ENCODE measurements at regions not wholly inside any gene's neighbourhood (a gene's known extent, or its start where the extent isn't known, plus 50 kb on each side); places are given as distances from the start of the nearest gene placed in this dataset.

GRCh38 chr12:98408681-98409080, 106.7 kb upstream of the TMPO start:
- DNase-seq = no peak

DNA sequence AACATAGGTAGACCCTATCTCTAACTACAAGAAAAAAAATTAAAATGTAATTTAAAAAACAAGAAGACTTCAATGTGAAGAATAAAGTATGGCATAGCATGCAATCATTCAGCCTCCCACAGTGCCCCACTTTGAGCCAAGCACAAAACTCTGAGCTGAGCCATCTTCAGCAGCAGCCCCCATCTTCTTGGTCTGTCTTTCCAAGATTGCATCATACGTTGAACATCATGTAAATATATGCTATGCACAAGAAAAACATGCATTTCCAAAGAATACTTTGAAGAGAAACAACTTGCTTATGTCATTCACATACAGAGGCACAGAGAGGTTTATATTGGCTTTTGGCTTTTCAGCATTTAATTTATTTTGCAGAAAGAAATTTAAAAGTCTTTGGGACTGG, 105.8 kb upstream of the TMPO start:
- no peak for DNase-seq

GRCh38 chr12:98410356-98410755, 105.0 kb upstream of the TMPO start:
- no peak for DNase-seq

DNA sequence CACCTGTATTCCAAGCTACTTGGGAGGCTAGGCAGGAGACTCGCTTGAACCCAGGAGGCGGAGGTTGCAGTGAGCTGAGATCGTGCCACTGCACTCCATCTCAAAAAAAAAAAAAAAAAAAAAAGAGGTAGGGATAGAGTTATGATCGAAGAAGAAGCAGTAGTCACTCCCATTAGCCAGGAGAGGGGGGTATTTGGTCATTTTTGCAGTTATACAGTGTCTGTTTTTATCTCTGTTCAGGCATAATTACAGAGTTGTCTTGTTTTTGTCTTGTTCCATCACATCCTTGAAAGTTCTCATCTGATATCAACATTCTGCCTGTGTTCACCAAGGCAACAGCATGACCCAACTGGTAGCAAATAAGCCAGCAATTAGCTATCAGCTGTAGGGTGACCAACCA, 98.5 kb upstream of the TMPO start:
- DNase-seq = no peak

DNA sequence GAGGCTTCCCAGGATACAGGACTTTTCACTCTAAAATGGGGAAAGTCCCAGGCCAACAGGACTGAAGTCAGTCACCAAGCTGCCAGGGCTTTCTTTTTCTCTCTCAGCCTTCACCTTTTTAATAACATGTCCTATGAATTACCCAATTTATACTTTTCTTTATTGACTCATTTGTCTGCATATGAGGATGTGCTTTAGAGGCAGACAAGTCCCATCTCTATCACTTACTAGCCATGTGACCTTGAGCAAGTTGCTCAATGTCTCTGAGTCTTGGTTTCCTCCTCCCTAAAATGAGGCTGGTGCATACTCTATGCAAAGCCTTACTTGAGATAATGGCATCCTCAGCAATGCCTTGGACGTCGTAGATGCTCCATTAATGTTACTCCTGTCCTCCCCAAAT, 98.1 kb upstream of the TMPO start:
- no peak for DNase-seq

DNA sequence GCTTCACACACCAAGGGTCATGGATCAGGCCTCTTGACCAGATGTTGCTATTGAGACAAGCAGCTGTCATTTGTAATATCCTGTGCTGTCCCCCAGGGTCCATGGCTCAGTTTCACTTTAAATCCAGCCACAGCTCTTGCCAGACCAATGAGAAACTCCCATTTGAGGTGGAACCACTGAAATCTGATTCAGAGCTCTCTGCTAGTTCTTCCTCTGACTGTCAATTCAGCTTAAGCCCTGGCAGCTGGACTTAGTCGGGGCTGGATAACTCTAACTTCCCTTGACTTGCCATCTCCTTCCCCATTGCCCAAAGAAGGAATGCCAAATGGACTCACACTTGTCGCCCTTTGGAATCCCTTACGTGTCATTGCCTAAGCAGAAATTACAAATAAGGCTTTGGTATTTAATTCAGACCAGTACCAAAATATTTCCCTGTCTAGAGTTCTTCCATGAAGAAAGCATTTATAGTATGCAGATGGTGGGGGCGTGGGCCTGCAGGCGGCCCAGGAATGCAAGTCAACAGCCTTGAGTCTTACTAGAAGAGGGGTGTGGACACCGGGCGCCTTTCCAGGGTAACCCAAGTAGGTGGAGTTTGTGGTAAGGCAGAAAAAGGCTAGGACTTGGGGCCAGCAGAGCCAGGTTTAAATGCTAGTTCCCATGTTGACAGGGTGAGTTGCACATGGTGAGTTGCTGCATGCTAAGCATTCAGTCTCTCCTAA, 96.9 kb upstream of the TMPO start:
- DNase-seq = no peak

DNA sequence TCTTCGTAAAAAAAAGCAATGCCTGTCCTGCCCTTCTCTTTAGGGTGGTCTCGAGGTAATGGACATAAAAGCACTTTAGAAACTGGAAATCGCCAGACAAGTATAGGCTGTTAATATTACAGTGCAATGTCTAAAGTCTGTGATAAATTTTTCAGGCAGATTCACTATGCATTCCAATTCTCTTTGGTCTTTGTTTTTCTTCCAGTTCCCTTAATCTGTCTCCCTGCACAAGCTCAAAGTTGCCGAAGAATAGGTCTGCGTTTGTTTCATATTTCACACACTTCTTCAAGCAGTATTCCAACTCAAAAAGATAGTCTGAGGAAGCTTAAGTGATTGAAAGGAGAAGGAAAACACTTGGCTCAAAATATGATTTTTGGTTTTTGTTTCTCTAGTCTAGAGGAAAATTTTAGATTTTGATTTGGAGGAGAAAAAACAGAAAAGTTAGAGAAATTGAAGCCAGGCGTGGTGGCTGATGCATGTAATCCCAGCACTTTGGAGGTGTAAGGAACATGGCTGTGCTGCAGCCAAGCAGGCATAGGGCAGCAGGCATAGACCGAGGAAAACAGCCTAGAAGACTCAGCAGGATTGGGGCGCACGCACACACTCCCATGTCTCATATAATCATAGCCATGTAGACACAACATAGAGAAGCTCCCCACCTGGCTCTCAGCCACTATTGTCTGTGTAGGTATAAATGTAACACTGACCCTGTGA, 96.2 kb upstream of the TMPO start:
- no peak for DNase-seq

DNA sequence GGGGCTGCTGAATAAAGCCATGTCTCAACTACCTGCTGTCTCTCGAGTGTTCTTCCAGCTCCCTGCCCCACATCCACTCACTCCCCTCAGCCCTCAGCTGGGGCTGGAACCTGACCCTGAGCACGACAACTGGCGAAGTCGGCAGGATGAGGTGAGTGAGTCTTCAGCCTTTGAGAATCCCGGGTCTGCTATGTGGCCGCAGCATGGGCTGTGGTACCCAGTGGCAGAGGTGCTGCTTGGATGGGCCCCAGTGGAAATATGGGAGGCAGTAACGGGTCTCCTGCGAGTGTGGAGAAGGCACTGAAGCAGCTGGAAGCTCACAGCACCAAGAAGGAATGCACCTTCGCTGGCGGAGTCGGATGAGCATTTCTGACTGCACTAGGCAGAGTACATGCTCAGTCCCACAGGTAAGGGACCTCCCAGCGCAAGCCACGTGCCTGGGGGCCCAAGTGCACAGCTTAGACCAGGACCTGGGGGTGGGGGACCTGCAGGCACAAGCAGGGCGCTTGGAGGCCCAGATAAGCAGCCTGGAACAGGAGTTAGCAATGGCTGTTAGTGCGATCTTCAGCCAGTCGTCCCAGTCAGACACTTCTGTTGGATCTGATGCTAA, 95.5 kb upstream of the TMPO start:
- DNase-seq = no peak

DNA sequence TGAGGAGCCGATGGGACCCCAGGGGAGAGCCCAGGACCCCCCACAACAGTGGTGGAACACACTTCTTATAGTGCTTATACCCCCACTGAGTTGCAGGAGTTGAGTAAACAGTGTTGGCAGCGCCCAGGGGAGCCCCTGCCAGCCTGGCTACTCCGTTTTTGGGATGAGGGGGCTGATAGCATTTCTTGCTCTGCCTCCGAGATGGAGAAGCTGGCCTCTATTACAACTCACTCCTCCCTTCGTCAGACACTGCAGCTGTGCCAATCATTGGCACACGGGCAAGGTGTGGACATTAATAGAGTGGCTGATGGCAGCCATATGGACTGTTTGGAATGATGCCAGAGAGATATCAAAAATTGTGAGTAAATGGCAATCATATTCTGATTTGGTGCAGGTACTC, 94.9 kb upstream of the TMPO start:
- no peak for DNase-seq

GRCh38 chr12:98421316-98421715, 94.1 kb upstream of the TMPO start:
- no peak for DNase-seq

DNA sequence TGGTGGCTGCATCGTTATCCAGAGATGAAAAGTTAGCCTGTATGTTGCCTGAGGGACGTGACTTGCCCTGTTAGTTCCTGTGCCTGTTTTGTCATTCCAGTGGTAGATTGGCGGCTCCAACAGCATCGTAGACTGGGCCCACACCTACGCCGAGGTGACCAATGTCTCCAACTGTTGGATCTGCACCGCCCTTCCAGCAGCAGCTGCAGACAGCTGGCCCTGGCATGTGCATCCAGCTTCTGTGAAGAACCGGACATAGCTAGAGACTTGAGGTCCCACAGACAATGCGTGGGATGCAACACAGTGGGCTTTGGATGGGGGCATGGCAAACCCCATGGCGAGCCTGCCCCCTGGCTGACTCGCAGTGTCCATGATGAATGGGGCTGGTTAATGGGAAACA, 93.0 kb upstream of the TMPO start:
- no peak for DNase-seq

- DNase-seq = no peak
These were observed 92.6 kb upstream of the TMPO start for GRCh38 chr12:98422812-98423211.

- no peak for DNase-seq
These were observed 91.4 kb upstream of the TMPO start for GRCh38 chr12:98423963-98424362.

DNA sequence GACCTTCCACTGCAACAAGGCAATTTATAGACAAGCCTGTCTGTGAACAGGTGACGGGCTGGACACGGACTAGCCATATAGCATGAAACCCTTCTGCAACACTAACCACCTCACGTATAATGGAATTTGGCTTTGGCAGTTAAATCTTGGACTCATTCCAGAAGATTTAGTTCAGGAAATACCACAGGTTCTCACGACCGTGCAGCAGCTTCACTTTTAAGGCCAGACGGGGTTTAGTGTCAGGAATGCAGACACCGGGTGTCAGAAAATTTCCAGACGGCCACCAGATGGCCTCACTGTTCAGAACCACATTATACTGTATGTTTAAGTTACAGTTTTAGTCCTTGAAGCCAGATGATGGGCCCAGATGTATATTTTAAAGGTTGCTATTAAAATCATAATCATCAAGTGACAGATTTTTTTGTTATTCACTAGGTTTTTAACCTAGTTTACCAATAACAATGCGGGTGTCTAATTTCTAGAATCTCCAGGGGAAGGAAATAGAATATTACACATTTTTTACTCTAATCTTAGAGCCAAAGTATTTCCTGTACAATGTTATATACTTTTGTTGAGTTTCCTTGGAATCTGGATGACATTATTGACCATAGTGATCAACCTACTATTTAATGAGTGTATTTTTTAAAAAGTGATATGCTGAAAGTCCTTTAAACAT, 90.5 kb upstream of the TMPO start:
- DNase-seq = no peak

DNA sequence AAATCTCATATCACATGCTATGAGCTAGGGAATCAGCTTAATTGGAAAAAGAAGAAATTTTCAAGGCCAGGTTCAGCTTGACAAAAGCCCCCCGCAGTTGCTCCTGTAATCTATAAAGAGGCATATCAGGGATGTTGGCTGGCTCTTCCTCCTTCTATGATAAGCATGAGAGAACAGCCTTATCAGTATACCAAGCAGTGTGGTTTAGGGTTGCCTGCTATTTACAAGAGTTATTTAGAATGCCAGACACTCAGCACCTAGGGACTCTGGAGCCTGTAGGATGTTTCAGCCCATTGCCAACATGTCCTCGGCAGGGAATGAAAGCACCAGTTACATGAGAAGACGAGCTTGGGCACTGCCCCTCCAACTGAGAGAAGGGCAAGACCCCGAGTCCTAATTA, 89.5 kb upstream of the TMPO start:
- no peak for DNase-seq

- DNase-seq = no peak
These were observed 84.3 kb upstream of the TMPO start for GRCh38 chr12:98431089-98431488.

DNA sequence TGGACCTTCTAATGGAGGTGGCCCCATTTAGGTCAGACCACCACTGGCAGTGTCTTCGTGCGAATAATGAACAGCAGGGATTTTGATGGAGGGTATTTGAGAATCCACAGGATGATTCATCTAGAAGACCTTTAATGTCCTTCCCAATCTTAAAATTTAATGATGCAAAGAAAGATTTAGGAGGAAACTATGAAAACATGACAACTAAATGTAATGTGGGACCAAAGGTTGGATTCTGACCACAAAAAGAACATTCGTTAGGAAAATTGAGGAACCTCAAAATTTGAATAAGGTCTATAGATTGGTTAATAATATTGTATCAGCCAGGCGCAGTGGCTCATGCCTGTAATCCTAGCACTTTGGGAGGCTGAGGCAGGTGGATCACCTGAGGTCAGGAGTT, 78.2 kb upstream of the TMPO start:
- no peak for DNase-seq

- DNase-seq = no peak
These were observed 77.4 kb upstream of the TMPO start for GRCh38 chr12:98437806-98438595.

DNA sequence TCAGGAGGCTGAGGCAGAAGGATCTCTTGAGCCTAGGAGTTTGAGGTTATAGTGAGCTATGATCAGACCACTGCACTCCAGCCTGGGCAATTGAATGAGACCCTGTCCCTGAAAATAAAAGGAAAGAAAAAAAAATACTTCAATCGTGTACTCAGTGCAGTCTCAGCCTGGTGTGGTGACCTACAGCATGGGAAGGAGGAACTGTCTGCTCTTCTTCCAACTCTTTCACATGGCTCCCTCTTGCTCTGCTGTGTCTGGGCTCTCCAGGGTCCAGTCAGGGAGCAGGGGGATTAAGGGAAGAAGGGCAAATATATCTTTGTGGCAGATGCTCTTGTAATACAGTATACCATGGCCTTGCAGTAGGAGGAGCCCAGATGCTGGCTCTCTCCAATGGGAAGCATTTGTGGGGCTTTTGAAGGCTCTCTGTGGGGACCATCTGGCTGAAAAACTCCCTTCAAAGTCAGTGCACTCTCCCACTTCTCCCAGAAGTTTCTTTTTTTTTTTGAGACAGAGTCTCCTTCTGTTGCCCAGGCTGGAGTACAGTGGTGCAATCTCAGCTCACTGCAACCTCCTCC, 76.6 kb upstream of the TMPO start:
- no peak for DNase-seq

- DNase-seq = no peak
These were observed 75.9 kb upstream of the TMPO start for GRCh38 chr12:98439471-98439951.

GRCh38 chr12:98439981-98440581, 75.3 kb upstream of the TMPO start:
- DNase-seq = no peak

DNA sequence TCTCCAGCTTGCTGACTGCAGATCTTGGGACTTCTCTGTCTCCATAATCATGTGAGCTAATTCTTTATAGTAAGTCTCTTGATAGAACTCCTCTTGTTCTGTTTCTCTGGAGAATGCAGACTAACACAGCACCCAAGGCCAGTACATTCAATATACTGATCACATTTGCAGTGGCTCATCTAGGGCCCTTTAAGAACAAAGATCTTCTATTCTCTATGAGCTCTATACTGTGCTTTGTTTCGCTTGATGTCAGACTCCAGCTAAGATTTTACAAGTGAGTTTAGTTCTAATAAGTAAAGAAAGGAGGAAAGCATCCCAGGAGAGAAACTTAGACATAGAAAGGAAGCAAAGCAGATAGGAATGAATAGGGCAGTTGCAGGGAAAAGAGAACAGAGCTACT, 69.3 kb upstream of the TMPO start:
- DNase-seq = no peak

All from NCI-H187 (cell line).